ENCODE measurements at regions not wholly inside any gene's neighbourhood (a gene's known extent, or its start where the extent isn't known, plus 50 kb on each side); places are given as distances from the start of the nearest gene placed in this dataset.

- no peak for TF ChIP-seq EZH2phosphoT487 (IDR thresholded peaks at IDR 0.05; ENCODE audit: borderline replicate concordance, low read length)
- TF ChIP-seq, protein P1, sequence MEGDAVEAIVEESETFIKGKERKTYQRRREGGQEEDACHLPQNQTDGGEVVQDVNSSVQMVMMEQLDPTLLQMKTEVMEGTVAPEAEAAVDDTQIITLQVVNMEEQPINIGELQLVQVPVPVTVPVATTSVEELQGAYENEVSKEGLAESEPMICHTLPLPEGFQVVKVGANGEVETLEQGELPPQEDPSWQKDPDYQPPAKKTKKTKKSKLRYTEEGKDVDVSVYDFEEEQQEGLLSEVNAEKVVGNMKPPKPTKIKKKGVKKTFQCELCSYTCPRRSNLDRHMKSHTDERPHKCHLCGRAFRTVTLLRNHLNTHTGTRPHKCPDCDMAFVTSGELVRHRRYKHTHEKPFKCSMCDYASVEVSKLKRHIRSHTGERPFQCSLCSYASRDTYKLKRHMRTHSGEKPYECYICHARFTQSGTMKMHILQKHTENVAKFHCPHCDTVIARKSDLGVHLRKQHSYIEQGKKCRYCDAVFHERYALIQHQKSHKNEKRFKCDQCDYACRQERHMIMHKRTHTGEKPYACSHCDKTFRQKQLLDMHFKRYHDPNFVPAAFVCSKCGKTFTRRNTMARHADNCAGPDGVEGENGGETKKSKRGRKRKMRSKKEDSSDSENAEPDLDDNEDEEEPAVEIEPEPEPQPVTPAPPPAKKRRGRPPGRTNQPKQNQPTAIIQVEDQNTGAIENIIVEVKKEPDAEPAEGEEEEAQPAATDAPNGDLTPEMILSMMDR (IDR thresholded peaks at IDR 0.05; ENCODE audit: low read depth, low read length, poor library complexity, severe bottlenecking), result no peak
These were observed 76.1 kb downstream of the PAX1 start for GRCh38 chr20:21781446-21782075.

Data from DOHH2 (cell line).